OCI-LY7 (cell line): ENCODE measurements at regions not wholly inside any gene's neighbourhood (a gene's known extent, or its start where the extent isn't known, plus 50 kb on each side); places are given as distances from the start of the nearest gene placed in this dataset.

Experiments
- BruUV-seq: library from RNA; stranded (reverse); fragments of 400-500 nt; replicated peaks from 2 replicates; lab custom pipeline; 2021; lab: Mats Ljungman, UMichigan
- CTCF ChIA-PET: fragments of 300-600 bp; sonication (Branson Sonifier 250); formaldehyde crosslinking; loops from one replicate; lab custom pipeline; 2022; ENCODE audit warnings: antibody characterized with exemption; ENCODE audit not compliant: unreplicated experiment; lab: Charles Lee
- POLR2A ChIA-PET: fragments of 300-600 bp; sonication (Branson Sonifier 250); formaldehyde crosslinking; loops from one replicate; lab custom pipeline; 2022; ENCODE audit warnings: antibody characterized with exemption; lab: Charles Lee
- DNase-seq: peaks from one replicate; pipeline ENCODE4 v3.0.0-alpha.2; 2015; ENCODE audit warnings: low spot score
- H2AFZ ChIP-seq: fragments of 200-600 bp; sonication (generic), shearing (Covaris generic); 2 replicates; pipeline ENCODE4 v1.6.1; 2014; ENCODE audit warnings: mild to moderate bottlenecking, antibody characterized with exemption, low read length, moderate library complexity
- H3K27ac ChIP-seq: fragments of 200-600 bp; sonication (generic); 2 replicates; pipeline ENCODE4 v1.5.1; 2014; ENCODE audit warnings: mixed run types, low read depth, mild to moderate bottlenecking, moderate library complexity, low read length, inconsistent platforms; ENCODE audit not compliant: poor library complexity, severe bottlenecking
- H3K36me3 ChIP-seq: fragments of 200-600 bp; sonication (generic); 2 replicates; pipeline ENCODE4 v1.6.1; 2014; ENCODE audit warnings: mild to moderate bottlenecking, antibody characterized with exemption, low read length, moderate library complexity, mixed read lengths; ENCODE audit not compliant: insufficient read depth
- H3K4me1 ChIP-seq: fragments of 200-600 bp; sonication (generic); 2 replicates; pipeline ENCODE4 v1.5.1; 2014; ENCODE audit warnings: mild to moderate bottlenecking, low read length; ENCODE audit not compliant: insufficient read depth, poor library complexity, severe bottlenecking
- H3K4me2 ChIP-seq: fragments of 200-600 bp; sonication (generic); 2 replicates; pipeline ENCODE4 v1.6.1; 2014; ENCODE audit warnings: mild to moderate bottlenecking, low read length
- H3K4me3 ChIP-seq: fragments of 200-600 bp; sonication (generic); 2 replicates; pipeline ENCODE4 v1.5.1; 2014; ENCODE audit warnings: mild to moderate bottlenecking, low read depth, low read length; ENCODE audit not compliant: poor library complexity, severe bottlenecking
- H3K79me2 ChIP-seq: fragments of 200-600 bp; sonication (generic); 2 replicates; pipeline ENCODE4 v1.6.1; 2016; ENCODE audit warnings: low read depth, mild to moderate bottlenecking, low read length, moderate library complexity, mixed read lengths; ENCODE audit not compliant: insufficient read depth
- H3K9me2 ChIP-seq: fragments of 200-600 bp; sonication (generic); 2 replicates; pipeline ENCODE4 v1.6.1; 2016; ENCODE audit warnings: mild to moderate bottlenecking, low read length, mixed read lengths; ENCODE audit not compliant: insufficient read depth
- H3K9me3 ChIP-seq: fragments of 200-600 bp; sonication (generic); 2 replicates; pipeline ENCODE4 v1.6.1; 2014; ENCODE audit warnings: mild to moderate bottlenecking, mixed run types, low read length, mixed read lengths
- H4K20me1 ChIP-seq: fragments of 200-600 bp; sonication (generic); 2 replicates; pipeline ENCODE4 v1.6.1; 2014; ENCODE audit warnings: mild to moderate bottlenecking, antibody characterized with exemption, low read length, moderate library complexity, mixed read lengths; ENCODE audit not compliant: insufficient read depth
- EZH2phosphoT487 ChIP-seq: fragments of 200-600 bp; sonication (generic); IDR thresholded peaks from 2 replicates; pipeline ENCODE4 v1.6.1; 2018; ENCODE audit warnings: low read depth, borderline replicate concordance, mild to moderate bottlenecking, mixed run types, antibody characterized with exemption, low read length, moderate library complexity, mixed read lengths
- intact Hi-C: fragments of 100-400 bp; cut with micrococcal nuclease; formaldehyde crosslinking; loops from one replicate; pipeline ENCODE4 v1.10.0; 2022; ENCODE audit not compliant: unreplicated experiment
- TF ChIP-seq, protein P1 (sequence below): fragments of 200-600 bp; sonication (generic); conservative IDR thresholded peaks from 2 replicates; pipeline ENCODE4 v1.5.1; 2014; ENCODE audit warnings: mild to moderate bottlenecking, antibody characterized with exemption, low read length, moderate library complexity, mixed read lengths

DNA sequence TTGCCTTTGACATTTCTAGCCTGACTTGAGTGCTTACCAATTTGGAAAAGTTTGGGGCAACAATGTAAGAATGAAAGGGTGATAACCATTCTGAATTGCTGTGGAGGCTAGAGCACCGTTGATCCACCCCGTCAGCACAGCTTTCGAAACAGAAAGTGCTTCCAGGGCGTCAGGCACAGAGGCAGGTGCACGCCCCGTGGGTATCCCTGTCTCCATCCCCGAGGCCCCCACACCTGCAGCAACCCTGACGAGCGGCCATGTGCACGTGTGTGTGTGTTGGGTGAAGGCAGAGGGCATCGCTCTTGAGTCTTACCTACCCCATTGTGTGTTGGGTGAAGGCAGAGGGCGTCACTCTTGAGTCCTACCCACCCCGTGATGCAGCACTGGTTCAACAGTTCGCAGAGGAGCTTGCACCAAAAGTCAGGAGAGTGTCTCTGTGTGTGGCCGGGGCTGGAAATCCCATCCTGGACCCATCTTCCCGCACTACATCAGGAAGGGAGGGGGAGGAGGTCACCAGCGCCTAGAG is 404.5 kb downstream of the BRD1 start:
- POLR2A ChIA-PET = no interaction called here
- Histone ChIP-seq H3K27ac (no peak overlapping the region), H3K4me1 (peaks cover 4% of the 10 kb centered on the region), H4K20me1 (no peaks in the 10 kb centered on the region), H2AFZ (no peak overlapping the region), H3K9me3 (no peaks in the 10 kb centered on the region), H3K4me3 (no peak overlapping the region), H3K79me2 (no peaks in the 10 kb centered on the region), H3K36me3 (no peaks in the 10 kb centered on the region), H3K4me2 (no peak overlapping the region), H3K9me2 (no peaks in the 10 kb centered on the region)
- intact Hi-C loops = no loop called here
- DNase-seq = no peak
- TF ChIP-seq, protein P1, sequence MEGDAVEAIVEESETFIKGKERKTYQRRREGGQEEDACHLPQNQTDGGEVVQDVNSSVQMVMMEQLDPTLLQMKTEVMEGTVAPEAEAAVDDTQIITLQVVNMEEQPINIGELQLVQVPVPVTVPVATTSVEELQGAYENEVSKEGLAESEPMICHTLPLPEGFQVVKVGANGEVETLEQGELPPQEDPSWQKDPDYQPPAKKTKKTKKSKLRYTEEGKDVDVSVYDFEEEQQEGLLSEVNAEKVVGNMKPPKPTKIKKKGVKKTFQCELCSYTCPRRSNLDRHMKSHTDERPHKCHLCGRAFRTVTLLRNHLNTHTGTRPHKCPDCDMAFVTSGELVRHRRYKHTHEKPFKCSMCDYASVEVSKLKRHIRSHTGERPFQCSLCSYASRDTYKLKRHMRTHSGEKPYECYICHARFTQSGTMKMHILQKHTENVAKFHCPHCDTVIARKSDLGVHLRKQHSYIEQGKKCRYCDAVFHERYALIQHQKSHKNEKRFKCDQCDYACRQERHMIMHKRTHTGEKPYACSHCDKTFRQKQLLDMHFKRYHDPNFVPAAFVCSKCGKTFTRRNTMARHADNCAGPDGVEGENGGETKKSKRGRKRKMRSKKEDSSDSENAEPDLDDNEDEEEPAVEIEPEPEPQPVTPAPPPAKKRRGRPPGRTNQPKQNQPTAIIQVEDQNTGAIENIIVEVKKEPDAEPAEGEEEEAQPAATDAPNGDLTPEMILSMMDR = no peak
- no peak for TF ChIP-seq EZH2phosphoT487
- CTCF ChIA-PET = no interaction called here
- BruUV-seq = no TSS peak

DNA sequence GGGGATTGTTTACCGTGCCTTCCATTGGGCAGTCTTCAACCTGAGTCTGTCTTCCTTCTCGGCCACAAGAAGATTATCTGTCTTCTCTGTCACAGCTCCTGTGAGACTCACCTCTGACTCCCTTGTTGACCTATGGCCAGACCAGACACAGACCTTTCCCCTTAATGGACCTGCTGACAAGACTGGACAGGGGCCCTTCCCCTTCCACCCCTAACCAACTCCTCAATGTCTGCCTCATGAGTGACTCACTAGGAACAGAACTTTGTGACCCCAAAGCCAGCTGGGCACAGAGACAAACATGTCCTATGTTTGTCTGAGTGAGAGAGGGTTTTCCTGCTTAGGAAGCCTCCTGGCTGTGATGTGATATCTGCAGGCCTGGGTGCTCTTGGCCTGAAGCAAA is 405.0 kb downstream of the BRD1 start:
- H3K9me3 ChIP-seq = no peaks in the 10 kb centered on the region
- H3K9me2 ChIP-seq = no peaks in the 10 kb centered on the region
- peaks cover 4% of the 10 kb centered on the region for H3K4me1 ChIP-seq
- CTCF ChIA-PET = no interaction called here
- no peak for DNase-seq
- H2AFZ ChIP-seq = no peak overlapping the region
- no peaks in the 10 kb centered on the region for H4K20me1 ChIP-seq
- H3K79me2 ChIP-seq = no peaks in the 10 kb centered on the region
- BruUV-seq = no TSS peak
- no peaks in the 10 kb centered on the region for H3K36me3 ChIP-seq
- H3K4me3 ChIP-seq = no peak overlapping the region
- POLR2A ChIA-PET = no interaction called here
- intact Hi-C loops = no loop called here
- TF ChIP-seq EZH2phosphoT487 = no peak
- TF ChIP-seq, protein P1 = no peak
- H3K4me2 ChIP-seq = no peak overlapping the region
- no peak overlapping the region for H3K27ac ChIP-seq

DNA sequence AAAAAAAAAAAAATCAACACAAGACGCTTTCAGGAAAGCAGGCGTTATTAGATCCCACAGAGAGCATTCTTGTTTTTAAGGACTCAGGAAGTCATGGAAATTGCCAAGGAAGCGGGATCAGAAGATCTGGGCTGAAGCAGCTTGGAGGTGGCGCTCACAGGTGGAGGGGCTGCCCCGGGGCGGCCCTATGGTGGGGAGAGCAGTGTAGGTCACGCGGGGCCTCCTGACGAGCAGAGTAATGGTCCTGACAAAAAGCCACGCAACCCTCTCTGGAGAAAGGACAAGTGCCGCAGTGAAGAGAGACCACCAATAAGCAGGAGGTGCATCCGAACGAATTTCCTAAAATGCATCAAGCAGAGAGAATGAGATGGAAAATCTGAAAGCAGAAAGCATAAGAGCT is 407.0 kb downstream of the BRD1 start:
- Histone ChIP-seq H3K4me2 (no peak overlapping the region), H3K4me3 (no peak overlapping the region), H2AFZ (no peak overlapping the region), H3K27ac (no peak overlapping the region), H3K4me1 (no peaks in the 10 kb centered on the region), H3K9me2 (no peaks in the 10 kb centered on the region), H3K9me3 (no peaks in the 10 kb centered on the region), H4K20me1 (no peaks in the 10 kb centered on the region), H3K36me3 (no peaks in the 10 kb centered on the region), H3K79me2 (no peaks in the 10 kb centered on the region)
- no peak for TF ChIP-seq EZH2phosphoT487
- TF ChIP-seq, protein P1 = no peak
- intact Hi-C loops = no loop called here
- POLR2A ChIA-PET = no interaction called here
- BruUV-seq = no TSS peak
- CTCF ChIA-PET = no interaction called here
- DNase-seq = no peak
